HG03521 (cell line): ENCODE measurements at regions not wholly inside any gene's neighbourhood (a gene's known extent, or its start where the extent isn't known, plus 50 kb on each side); places are given as distances from the start of the nearest gene placed in this dataset.

Experiments used
- ATAC-seq: cut with Tn5 transposase; IDR thresholded peaks from one replicate; pipeline ENCODE4 v1.9.1; 2021; ENCODE audit warnings: mild to moderate bottlenecking, moderate library complexity; ENCODE audit not compliant: unreplicated experiment

GRCh38 chr12:77724367-77724957, 106.2 kb upstream of the NAV3 start:
- no peak for ATAC-seq

GRCh38 chr12:77723308-77723707, 107.4 kb upstream of the NAV3 start:
- ATAC-seq: no peak

DNA sequence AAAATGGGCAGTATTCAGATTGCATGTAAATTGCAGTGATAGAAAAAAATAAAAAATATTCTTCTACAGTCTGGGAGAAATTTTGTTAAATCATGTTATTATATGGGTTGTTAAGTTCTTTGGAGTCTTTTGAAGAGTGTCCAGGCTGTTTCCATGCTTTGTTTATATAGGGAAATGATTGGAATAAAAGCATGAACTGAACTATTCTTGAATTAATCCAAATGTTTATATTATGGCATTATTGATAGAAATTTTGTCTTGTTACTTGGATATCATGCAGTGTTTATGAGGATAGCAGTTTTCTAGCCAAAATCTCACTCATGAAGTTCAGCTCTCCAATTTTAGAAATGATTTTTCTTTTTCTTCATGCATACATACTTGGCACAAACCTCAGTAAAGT, 108.2 kb upstream of the NAV3 start:
- ATAC-seq: no peak

DNA sequence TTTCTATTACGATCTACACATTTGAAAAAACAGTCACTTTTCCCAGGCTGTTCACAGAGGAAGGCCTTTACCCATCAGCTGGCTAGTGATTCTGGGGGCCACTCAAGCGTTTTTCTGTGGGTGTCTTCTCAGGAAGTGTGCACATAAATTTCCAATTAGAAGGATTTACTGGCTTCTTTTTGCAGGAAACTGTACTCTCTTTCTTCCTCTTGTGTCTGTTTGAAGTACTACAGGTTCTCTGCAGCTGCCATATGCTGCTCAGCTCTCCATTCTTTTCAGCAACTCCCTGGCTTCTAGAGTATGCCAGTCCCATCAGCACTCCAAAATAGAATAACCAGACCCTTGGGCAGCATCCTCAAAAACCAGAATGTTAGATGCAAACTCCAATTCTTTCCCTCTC, 110.4 kb upstream of the NAV3 start:
- no peak for ATAC-seq

- no peak for ATAC-seq
Observed at GRCh38 chr12:77710209-77710608, 120.5 kb upstream of the NAV3 start.

- ATAC-seq: no peak
Observed at GRCh38 chr12:77697126-77697525, 133.6 kb upstream of the NAV3 start.

GRCh38 chr12:77696183-77696582, 134.5 kb upstream of the NAV3 start:
- no peak for ATAC-seq

- no peak for ATAC-seq
Observed at GRCh38 chr12:77689510-77690086, 141.1 kb upstream of the NAV3 start.

GRCh38 chr12:77687321-77687720, 143.4 kb upstream of the NAV3 start:
- no peak for ATAC-seq

GRCh38 chr12:77686760-77687159, 143.9 kb upstream of the NAV3 start:
- no peak for ATAC-seq

GRCh38 chr12:77685901-77686300, 144.8 kb upstream of the NAV3 start:
- ATAC-seq: no peak

DNA sequence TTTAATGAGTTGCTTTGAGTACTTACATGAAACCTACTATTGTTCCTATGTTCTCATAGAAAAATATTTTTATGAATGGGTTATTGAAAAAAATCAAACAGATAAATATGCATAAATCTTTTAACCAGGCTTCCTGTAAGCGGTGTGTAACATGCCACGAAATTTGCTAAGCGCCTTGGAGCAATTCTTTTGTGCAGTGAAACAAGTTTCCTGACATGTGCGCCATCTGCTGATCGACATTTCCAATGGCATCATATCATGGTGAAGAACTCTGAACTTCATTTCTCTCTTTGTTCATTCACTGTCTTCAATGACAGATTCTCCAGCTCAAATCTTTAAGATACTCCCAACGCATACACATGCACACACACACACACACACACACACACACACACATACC, 145.6 kb upstream of the NAV3 start:
- peak; percentile 49 for ATAC-seq

GRCh38 chr12:77682488-77682887, 148.2 kb upstream of the NAV3 start:
- ATAC-seq: no peak

DNA sequence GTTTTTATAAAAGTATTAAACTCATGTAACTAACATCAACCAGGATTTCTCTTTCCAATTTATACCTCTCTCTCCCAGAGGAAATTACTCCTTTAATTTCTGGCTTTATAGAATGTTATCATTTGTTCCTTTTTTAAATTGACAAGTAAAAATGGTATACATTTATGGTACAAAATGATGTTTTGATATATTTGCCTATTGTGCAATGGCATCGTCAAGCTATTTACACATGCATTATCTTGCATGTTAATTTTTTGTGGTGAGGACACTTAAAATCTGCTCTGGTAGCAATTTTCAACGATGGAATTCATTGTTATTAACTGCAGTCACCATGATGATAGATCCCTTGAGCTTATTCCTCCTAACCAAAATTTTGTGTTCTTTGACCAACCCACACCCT, 149.0 kb upstream of the NAV3 start:
- no peak for ATAC-seq

GRCh38 chr12:77679686-77680085, 151.0 kb upstream of the NAV3 start:
- no peak for ATAC-seq

DNA sequence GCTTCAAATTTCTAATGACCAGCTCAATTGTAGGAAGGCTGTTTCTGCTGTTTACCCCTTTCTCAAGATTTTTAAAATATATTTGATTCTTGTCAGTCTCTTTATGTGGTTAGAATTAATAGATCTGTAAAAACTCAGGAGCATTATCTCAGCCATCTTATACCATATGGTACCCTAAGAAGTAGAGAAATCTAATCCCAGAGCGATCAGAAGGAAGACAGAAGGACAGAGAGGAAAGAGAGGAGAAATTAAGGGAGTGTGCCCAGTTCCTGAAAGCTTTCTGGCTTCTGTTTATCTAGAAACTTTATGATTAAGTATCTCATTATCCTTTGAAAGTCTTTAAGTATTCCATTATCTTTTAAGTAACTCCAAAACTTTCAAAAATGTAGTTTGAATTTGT, 152.1 kb upstream of the NAV3 start:
- no peak for ATAC-seq

DNA sequence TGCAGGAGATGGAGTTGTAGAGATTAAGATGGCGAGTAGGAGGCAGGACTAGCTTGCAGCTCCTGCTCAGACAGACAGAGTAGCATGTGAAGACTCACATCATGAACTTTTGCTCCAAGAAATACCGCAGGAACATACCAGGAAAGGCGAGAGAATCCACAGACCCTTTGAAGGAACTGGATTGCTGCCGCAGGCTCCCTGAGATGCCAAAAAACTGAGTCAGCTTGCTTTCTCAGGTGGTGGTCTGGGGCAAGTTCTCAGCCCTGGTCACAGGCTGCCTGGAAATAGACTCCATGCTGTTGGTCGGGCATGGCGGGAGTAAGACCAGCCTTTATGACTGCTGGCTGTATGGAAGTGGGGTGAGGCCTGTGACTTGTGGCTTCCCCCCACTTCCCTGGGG, 163.6 kb upstream of the NAV3 start:
- ATAC-seq: no peak

DNA sequence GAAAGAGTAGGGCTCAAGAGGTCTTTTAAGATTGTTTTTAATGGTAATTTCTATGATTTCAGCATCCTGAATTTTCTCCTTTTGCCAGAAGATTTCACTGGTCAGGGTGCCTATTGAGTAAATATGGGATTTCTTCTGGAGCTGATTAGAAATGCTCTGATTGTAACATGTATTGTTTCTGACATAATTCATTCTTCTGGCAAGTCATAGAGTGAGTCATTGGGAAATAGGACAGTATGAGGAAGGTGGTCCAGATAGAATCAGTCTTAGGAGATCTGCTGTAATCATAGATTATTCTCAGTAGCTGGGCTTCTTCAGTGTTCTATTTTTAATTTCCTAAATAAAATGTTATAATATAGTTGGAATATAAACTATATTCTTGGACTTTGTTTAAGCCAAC, 182.0 kb upstream of the NAV3 start:
- no peak for ATAC-seq

- ATAC-seq: peak; percentile 73
Observed at GRCh38 chr12:77645966-77646598, 184.6 kb upstream of the NAV3 start.

DNA sequence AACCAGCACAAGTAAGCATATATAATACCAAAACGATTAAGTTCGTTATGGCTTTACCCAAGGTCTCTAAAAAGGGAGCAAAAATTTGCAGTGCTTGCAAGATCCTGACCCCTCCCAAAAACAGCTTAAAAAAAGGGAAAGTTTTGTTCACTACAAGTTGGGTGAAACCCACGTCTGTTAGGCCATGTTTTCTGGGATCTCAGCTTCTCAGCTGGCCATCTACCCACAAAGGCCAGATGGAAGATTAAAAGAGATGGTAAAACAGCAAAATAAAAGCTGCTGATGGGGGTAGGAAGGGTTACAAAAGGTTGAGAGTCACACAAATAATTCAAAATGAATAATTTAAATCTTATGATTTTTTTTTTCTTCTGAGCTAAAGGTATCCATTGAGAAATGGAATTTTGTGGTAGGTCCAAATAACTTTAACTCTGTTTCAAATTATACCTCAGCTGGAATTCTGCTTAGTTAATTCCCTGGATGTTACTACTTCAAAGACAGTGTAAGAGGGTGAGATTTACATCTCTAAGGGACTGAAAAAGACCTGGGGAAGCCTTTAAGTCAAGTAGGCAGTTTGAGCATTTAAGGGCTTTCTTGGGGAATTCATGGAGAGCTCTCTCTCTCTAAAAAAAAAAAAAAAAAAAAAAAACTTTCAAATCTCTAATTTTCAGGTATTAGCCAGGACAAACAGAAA, 185.6 kb upstream of the NAV3 start:
- ATAC-seq: no peak

DNA sequence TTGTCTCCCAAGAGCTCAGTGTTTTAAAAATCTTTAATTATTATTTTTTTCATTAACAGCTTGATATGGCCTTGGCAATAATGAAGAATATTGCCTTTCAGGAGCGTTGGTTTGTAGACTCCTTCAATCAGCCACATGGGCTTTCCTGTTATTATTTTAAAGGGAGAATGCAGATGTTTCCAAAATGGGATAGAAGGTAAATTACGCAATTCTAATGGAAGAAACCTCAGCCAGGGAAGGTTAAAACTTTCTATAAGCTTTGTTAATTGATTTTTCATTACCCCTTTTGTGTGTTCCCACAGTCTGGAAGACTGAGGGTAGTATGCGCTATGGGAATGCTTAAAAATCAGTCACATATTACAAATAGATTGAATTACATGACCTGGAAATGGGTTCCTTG, 188.4 kb upstream of the NAV3 start:
- no peak for ATAC-seq

DNA sequence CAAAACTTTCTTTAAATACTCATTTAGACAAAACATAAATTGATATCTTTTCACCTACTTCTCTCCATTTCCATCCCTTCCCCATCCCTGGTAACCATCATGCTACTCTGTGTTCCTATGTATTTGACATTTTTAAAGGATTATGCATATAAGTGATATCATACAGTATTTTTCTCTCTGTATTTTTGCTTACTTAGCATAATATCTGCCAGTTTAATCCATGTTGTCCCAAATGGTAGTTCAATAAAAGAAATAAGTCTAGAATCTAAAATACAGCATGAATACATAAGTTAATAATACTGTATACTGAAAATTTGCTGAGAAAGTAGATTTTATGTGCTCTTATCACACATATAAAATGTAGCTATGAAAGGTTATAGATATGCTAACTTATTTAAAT, 190.3 kb upstream of the NAV3 start:
- ATAC-seq: no peak
